ENCODE measurements at regions not wholly inside any gene's neighbourhood (a gene's known extent, or its start where the extent isn't known, plus 50 kb on each side); places are given as distances from the start of the nearest gene placed in this dataset.

DNA sequence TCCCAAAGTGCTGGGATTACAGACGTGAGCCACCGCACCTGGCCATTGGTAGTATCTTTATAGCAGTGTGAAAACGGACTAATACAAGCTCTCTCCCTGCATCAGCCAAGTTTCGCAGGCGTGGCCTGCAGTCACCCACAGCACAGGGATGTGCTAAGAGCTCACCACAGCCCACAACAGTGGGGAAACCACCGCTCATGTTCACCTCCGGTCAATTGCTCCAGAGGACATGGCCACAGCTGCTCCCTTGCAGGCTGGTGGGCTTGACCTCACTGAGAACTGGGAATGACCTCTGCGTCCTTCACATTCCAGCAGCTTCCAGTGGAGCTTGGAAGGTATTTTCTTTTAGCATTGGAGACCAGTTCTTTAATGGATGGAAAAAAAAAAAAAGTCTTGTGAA is 156.4 kb downstream of the KCTD15 start:
- TF ChIP-seq, protein P1, sequence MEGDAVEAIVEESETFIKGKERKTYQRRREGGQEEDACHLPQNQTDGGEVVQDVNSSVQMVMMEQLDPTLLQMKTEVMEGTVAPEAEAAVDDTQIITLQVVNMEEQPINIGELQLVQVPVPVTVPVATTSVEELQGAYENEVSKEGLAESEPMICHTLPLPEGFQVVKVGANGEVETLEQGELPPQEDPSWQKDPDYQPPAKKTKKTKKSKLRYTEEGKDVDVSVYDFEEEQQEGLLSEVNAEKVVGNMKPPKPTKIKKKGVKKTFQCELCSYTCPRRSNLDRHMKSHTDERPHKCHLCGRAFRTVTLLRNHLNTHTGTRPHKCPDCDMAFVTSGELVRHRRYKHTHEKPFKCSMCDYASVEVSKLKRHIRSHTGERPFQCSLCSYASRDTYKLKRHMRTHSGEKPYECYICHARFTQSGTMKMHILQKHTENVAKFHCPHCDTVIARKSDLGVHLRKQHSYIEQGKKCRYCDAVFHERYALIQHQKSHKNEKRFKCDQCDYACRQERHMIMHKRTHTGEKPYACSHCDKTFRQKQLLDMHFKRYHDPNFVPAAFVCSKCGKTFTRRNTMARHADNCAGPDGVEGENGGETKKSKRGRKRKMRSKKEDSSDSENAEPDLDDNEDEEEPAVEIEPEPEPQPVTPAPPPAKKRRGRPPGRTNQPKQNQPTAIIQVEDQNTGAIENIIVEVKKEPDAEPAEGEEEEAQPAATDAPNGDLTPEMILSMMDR (IDR thresholded peaks at IDR 0.05): no peak
- no peak for TF ChIP-seq POLR2AphosphoS5 (IDR thresholded peaks at IDR 0.05; ENCODE audit: low read depth, low read length)
- TF ChIP-seq SIN3A (IDR thresholded peaks at IDR 0.05; ENCODE audit: borderline replicate concordance, insufficient read depth, low read depth, low read length): no peak
